ENCODE measurements at regions not wholly inside any gene's neighbourhood (a gene's known extent, or its start where the extent isn't known, plus 50 kb on each side); places are given as distances from the start of the nearest gene placed in this dataset.

DNA sequence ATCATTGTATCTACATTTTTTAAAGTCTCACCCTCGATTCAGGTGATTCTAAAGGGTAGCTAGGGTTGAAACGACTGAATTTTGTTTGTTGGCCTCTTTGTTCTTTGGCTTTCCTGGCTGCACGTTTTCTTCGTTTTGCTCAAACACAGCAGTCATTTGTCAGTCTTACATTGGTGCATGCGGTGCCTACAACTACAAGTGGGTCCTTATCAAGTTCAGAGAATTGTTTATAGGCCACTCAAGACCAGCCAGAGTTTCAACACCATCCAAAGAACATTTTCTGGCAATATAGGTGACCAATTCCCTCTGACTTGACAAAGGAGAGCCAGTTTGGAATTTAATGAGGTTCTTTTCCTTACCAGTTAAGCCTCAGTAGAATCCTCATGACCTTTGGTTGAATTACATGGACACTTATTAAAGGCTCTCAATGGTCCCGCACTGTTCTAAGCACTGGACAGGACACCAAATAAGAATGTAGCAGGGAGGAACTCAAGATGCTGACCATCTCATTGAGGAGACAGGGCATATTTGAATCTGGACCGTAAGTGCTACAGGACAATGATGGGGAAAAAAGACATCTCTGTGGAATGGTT, 119.0 kb upstream of the DMRT1 start:
- TF ChIP-seq, protein P1, sequence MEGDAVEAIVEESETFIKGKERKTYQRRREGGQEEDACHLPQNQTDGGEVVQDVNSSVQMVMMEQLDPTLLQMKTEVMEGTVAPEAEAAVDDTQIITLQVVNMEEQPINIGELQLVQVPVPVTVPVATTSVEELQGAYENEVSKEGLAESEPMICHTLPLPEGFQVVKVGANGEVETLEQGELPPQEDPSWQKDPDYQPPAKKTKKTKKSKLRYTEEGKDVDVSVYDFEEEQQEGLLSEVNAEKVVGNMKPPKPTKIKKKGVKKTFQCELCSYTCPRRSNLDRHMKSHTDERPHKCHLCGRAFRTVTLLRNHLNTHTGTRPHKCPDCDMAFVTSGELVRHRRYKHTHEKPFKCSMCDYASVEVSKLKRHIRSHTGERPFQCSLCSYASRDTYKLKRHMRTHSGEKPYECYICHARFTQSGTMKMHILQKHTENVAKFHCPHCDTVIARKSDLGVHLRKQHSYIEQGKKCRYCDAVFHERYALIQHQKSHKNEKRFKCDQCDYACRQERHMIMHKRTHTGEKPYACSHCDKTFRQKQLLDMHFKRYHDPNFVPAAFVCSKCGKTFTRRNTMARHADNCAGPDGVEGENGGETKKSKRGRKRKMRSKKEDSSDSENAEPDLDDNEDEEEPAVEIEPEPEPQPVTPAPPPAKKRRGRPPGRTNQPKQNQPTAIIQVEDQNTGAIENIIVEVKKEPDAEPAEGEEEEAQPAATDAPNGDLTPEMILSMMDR (IDR thresholded peaks at IDR 0.05 in 8 of 11, conservative IDR thresholded peaks at IDR 0.05 in 3 of 11), result no peak
- no peak for TF ChIP-seq POLR2A (IDR thresholded peaks at IDR 0.05)
- no peak for TF ChIP-seq POLR2AphosphoS5 (IDR thresholded peaks at IDR 0.05)
